Activated effector memory CD4-positive, alpha-beta T cell treated with Interleukin-2 at 50 U/mL for 16 hours (primary cell): ENCODE measurements at regions not wholly inside any gene's neighbourhood (a gene's known extent, or its start where the extent isn't known, plus 50 kb on each side); places are given as distances from the start of the nearest gene placed in this dataset.

ENCODE experiments used
- DNase-seq: peaks from one replicate; pipeline ENCODE4 v3.0.0-alpha.2; 2020

DNA sequence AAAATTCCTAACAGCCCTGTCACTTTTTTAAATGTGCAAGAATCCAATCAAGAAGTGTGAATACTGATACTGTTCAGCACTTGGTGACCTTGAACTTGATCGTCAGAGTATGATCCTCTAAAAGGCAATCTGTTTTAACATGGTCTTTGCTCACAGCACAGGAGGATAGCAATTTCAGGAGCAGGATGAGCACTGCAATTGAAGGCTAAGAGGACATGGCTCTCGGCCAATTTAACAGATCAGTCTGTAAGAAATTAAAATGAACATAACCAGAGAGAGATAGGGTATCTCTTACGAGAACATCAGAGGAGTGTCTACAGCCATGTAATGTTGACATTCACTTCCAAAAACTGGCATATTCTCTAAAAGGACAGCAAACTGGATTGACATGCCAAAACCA lies 243.1 kb downstream of the LTN1 start:
- DNase-seq, result no peak

DNA sequence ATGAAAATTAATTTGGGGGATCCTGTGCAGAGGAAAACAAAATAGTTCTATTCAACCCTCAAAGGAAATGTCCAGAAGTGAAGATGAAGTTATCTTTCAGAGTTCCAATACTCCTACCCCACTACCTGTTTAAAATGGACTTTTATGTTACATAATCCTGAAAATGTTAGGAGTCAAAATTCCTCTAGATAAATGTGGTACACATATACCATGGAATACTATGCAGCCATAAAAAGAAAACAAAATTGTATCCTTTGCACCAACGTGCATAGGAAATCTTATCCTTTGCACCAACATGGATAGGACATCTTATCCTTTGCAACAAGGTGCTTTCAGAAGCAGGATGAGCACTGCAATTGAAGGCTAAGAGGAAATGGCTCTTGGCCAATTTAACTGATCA lies 245.2 kb downstream of the LTN1 start:
- no peak for DNase-seq

DNA sequence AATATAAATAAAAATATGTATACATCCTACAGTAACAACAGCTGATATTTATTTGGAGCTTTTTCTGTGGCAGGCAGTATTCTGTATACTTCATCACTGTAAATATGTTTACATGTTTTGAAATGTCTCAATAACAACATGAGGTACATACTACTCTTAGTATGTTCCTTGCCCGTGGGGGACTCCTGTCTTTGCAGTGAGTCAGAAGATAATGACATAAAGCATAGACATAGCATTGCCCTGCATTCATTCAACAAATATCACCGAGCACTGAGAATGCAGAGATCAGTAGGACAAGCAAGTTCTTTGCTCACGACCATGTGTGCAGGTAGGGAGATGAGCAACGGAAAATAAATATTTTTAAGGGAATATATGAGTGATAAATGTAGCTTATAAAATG lies 246.5 kb downstream of the LTN1 start:
- no peak for DNase-seq

DNA sequence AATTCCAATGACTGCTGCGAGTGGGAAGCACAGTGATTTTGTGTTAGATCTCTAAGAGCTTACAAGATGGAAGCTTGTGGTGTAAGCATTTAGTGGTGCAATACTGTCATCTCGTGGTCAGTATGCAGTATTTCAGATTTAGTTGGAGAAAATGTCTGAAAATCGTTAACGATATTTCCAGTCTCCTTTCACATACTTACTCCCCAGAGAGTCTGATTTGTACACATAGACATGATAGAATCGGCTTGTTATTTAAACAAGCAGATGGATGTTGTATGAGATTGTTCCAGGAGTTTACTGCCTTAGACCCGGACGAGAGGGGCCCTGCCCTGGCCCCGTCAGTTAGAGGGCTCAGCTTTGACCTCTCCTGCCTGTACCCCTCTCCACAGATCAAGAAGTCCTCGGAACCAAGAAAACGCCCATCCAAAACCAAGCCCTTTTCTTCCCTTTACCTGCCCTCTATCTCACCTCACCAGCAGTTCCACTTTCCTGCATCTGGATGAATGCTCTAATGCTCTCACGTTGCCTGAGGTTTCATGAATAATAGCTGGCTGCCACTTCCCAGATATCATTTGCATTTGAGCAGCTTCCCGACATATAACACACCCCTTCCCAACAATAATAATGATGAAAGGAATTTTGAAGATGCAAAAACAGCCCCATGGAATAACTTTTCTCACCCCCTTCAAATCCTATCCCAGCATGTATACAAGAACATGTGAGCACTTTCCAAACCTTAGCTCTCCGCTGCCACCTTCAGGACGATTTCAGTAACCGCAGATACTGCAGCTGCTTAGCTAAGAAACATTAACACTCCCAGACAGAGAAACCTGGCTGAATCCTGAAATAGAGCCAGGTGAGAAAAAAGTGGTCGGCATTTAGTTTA lies 247.3 kb downstream of the LTN1 start:
- DNase-seq, result peak; percentile 44

DNA sequence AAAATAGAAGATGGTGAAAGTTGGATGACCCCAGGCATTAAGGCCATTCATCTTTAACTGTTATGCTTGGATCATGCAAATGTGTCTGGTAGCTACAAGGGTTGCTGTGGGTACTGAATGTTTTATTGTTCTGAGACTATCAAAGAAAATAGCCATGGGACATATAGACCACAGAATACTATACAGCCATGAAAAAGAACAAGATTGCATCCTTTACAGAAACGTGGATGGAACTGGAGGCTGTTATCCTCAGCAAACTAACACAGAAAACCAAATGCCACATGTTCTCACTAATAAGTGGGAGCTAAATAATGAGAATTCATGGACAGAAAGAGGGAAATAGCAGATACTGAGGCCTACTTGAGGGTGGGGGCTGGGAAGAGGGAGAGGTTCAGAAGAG lies 249.0 kb downstream of the LTN1 start:
- DNase-seq, result no peak

DNA sequence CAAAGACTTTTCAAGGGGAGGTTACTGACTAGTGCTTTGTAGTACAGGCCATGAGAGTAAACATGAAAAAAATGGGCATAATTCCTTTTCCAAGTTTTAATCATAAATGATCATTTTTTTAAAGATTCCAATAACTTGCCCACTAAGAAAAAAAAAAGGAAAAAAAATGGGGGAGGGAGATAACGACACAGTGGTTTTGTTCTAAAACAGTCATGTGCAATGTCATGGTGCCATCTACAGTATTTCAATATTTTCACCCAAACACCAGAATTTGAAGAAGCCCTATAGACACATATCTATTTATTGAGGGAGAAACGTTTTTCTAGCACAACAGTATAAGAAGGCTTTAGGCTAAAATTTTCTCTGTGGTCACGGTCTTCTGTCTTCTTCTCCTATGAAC lies 250.2 kb downstream of the LTN1 start:
- DNase-seq, result no peak

DNA sequence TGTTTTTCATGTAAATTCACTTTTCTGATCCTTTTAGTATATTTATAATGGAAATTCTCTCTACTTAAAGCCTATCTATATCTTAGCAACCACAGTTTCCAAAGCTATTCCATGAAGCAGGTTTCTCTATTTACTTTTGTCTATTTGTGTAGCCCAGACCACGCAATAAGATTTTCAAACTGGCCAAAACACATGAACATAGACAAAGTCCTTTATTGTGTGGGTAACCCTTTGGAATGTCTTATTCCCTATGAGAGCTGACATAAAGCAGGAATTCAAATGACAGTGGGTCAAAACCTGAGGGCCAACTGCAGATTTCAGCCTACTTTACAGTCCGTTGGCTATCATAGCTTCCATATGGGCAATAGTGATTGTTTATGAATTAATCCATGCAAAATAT lies 252.6 kb downstream of the LTN1 start:
- DNase-seq, result no peak

DNA sequence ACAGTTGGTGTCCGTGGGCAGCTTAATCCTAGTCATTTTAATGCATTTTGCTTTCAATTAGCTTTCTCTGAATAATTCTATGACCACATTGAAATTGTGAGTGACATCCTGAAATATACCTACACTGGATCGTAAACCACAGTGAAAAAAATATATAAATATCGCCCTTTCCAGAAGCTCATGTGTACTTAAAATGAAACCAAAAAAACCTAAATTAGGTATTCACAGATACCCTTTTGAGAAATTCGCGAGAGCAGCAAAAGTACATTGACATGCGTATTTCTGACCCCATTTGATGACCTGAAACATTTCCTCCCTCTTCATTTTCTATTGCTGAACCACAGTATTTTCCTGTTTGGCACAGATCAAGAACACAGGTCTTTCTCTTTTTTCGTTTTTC lies 253.8 kb downstream of the LTN1 start:
- no peak for DNase-seq

DNA sequence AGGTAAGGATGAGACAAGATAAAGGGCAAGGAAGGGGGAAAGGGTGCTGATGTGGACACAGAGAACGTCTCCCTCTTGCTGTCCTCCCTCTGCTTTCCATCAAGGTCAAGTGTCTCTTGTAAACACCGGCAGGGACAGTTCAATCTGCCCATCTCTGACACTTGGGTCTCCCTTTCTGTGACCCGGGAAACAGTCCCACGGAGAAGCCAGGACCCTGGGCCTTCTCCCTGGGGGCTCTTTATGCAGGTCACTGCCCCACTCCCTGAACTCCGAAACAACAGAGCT lies 254.3 kb downstream of the LTN1 start:
- DNase-seq, result no peak

DNA sequence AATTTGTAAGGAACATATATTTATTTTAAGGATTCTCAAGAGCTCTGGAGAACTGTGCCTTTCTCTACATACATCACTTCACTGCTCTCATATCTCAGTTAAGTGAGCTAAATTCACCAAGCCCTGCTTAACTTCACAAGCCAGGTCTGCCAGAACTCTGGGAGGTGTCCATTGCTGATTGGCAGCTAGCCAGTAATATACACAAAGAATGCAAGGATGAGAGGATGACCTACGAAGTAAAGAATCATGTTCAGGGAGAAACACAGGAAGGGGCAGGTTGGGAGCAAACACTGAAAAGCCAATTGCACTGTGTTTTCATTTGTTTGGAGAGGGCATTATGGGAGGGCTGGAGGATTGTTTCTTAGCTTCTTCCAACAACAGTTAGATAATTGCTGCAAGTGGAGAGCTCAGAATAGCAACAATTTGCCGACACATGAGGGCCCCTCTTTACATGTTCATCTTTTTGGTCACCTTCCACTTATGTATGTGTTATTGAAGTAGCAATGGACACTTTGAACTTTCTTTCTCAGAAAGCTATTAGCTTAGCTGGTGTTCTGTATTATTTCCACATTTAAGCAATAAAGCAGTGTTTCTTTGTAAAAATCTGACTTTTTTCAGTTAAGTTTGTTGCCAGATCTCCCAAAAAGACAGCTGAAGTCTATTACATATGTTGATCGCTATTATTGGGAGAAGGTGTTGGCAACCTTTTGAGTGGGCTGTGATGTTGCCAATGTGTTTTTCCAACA lies 254.8 kb downstream of the LTN1 start:
- no peak for DNase-seq

DNA sequence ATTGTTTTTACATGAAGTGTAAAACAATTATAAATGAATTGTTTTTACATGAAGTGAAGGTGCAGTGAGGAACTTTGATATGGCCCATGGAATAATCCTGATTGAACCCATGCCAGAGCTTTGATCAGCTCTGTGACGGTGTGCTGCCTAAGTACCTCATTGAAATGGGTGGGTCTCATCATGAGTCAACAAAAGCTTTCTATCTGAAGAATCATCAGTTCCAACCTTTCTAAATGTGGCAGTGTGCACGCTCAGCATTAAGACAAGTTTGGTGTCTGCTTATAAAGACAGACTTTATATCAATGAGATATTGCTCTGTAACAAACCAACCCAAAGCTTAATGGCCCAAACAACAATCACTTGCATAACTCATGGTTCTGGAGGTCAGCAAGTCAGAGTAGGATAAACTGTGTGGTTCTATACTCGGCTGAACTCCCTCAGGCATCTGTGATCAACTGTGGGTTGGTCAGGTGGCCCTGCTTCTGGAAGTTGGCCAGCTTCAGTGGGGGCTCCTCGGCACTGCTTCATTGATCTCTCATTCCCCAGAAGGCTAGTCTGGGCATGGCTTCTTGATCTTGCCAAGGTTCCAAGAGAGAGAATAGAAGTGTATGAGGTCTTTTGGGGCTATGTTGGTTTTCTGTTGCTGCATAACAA lies 258.0 kb downstream of the LTN1 start:
- DNase-seq, result no peak

DNA sequence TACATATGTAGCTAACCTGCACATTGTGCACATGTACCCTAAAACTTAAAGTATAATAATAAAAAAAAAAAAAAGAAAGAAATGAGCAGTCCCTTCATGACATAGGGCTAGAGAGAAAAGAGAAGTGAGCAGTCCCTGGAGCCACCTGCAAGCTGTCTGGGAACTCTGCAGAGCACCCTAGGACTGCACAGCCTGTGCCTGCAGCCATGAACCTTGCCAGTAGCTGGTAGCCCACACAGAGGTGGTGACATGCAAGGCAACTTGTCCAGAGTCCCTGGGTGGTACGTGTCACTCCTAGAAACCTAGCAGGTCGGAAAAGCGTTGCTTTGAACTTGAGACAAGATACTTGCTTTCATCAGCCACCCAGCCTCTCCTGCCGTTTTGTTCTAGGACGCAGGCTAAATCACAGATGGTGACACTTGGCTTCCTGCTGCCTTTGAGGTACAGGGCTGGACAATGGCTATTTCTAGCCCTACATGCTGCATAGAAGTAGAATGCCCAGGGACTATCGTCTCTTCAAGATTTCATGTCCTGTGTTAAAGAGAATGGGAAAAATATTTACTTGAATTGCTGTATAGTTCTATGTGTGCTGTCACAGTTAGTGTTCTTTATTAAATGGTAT lies 260.9 kb downstream of the LTN1 start:
- DNase-seq, result no peak

DNA sequence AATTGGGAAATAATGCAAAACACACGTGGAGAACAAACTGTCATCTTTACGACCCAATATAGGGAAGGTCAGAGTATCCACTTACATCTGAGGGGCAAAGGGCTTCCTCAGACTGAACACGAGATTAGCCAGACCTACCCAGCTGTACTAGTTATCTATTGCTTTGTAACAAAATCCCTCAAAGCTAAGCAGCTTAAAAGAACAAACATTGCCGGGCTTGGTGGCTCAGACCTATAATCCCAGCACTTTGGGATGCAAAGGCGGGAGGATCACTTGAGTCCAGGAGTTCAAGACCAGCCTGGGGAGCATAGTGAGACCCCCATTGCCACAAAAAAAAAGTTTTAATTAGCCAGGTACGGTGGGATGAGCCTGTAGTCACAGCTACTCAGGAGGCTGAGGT lies 262.8 kb downstream of the LTN1 start:
- no peak for DNase-seq

DNA sequence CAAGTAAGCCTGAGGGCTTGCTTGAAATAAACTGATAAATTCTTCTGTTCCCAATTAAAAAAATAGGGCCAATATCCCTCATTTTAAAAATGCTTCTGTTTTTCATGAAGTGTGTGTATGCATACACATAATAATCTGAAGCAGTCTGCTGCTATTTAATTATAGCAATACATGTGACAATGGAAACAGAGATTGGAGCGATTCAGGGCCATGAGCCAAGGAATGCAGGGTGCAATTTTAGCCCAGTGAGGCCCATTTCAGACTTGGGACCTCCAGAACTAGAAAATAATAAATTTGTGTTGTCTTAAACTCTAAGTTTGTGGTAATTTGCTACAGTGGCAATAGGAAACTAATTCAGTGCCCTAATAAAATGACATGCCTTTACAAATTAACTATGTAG lies 264.9 kb downstream of the LTN1 start:
- no peak for DNase-seq

DNA sequence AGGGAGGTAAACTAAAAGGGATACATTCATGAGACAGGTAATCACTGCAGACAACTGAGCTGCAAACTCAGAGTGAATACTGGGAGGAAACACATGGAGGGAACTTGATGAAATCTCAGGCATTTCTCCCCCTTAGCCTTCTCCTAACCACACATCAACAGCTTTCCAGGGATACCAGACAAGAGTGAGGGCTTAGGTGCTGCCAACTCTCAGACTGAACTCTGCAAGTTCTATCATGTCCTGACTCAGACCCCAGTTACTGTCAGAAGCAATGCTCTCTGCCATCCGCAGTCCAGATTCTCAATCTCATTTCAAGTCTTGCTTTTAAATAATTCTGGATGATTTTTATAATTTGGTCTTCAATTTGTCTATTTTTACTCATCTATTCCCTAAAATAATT lies 267.3 kb downstream of the LTN1 start:
- no peak for DNase-seq

DNA sequence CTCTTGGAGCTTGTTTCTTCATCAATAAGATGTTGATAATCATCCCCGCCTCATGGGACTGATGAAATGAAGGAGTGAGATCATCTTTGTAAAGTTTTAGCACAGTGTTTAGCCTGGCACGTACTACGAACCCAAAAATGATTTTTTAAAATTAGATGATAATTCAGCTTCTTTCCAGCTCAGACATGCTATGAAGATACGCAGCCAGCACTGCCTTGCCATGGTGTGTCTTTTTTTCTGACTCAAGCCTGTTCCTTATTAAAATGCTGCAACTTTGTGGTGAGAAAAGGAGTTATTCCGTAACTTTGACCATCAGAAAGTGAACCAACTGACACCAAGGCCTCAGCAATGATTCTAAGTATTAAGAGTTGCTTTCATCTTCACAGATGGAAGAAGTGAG lies 269.0 kb downstream of the LTN1 start:
- DNase-seq, result no peak

DNA sequence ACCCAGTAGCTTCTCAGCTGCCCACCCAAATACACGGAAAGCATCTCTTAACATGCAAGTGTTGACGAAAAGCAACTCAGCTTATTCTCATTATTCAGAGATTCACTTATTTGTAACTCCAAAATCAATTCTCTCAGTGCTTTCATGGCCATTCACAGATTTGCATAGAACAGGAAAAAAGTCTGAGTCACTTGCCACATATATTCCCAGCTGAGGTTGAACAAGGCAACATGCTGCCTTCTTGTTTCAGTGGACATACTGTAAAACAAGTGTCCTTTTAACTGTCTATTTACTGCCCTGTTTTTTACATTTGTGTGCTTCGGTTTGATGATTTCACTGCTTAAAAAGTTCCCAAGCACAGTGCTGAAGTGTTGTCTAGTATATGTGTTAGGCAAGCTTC lies 273.0 kb downstream of the LTN1 start:
- no peak for DNase-seq

DNA sequence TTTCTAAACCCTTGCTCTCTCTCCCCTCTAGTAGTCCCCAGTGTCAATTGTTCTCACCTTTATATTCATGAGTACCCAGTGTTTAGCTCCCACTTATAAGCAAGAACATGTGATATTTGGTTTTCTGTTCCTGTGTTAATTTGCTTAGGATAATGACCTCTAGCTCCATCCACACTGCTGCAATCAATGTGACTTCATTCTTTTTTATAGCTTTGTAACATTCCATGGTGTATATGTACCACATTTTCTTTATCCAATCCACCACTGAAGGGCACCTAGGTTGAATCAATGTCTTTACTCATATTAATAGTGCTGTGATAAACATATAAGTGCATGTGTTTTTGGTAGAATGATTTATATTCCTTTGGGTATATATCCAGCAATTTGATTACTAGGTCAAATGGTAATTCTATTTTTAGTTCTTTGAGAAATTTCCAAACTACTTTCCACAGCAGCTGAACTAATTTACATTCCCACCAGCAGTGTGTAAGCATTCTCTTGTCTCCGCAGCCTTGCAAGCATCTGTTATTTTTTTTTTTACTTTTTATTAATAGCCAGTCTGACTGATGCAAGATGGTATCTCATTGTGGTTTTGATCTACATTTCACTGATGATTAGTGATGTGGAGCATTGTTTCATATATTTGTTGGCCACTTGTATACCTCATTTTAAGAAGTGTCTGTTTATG lies 277.8 kb downstream of the LTN1 start:
- no peak for DNase-seq

DNA sequence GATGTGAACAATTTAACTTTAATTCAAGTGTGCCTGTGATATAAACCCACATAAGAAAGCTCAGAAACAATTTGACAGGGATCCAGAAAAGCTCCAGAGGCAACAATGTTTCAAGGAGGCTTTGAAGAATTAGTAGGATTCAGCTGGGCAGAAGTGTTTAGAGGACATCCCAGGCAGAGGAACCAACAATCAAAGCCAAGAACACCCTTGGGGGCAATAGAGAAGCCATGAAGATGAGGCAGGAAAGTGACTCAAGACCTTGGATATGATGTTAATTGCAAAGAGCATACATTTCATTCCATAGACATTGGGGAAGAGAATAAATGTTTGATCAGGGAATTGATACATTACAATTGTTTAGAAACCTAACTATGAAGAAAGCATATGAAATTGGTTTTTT lies 280.3 kb downstream of the LTN1 start:
- no peak for DNase-seq

DNA sequence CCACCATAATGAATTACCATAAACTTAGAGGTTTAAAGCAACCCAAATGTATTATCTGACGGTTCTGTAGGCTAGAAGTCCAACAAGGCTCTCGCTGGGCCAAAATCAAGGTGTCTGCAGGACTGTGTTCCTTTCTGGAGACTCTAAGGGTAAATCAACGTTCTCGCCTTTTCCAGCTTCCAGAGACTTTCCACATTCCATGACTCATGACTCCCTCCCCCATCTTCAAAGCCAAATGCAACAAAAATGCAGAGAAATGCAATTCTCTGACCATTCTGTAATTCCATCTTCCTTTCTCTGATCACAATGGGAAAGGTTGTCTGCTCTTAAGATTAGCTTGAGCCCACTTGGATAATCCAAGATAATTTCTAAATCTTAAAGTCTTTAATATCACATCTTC lies 287.1 kb downstream of the LTN1 start:
- no peak for DNase-seq

DNA sequence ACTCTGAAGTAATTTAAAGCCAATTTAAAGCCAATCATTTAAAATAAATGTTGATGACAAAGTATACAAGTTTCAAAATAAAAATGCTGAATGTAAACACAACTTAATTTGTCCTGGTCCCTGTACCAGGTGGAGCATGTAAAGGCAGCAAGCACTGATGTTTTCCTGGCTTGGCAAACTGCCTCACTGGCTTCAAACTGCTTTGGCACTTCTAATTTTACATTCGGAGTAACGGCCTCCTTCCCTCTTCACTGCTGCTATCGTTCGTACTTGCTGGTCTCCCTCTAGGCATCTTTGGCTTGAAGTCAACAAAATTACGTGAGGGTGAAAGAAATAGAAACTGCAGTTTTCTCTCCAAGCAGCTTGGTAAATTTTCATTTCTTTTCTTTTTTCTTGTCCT lies 287.9 kb downstream of the LTN1 start:
- no peak for DNase-seq

DNA sequence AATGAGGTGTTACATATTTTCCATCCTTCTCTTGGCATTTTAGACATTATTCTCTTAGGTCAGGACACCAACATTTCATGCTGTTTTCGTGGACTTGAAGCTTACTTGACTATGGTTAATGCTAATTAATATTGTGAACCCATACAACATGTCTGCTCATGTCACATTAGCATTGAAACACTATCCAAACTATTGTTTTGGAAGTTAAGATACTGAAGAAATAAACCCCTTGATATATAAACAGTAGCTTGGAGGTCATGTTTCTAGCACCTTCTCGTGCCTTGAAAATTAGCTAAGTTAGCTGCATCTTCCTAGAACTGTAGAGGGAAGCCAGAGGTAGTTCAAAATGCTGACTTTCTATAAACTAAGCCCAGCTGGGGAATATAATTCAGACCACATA lies 288.8 kb downstream of the LTN1 start:
- no peak for DNase-seq

DNA sequence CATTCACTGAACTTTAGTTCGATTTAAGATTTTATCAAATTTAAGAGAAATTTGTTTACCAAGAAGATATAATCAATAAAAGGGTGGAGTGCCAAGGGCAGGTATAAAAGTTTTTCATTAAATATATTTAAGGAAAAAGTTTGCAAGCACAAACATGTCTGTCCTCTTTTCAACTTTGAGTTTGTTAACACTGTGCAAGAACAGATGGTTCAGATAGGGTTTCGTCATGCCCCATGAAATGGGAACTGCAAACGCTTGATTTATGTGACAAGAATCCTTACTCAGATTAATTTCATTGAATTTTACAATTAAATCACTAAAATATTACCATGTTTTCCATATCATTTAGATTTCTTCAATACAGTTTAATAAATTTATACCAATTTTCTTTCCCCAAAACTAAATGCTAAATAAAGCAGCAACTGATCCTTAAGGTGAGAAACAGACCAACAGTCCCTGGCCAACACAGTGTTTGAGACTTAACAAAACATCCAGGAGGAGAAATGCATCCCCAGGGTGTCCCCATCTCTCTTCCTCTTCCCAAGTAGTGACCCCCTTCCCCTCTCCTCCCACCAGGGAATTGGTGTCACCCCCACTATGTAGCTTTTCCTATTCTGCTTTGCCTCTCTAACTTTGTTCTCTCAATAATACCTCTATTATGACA lies 292.9 kb downstream of the LTN1 start:
- DNase-seq, result no peak
